ENCODE measurements at regions not wholly inside any gene's neighbourhood (a gene's known extent, or its start where the extent isn't known, plus 50 kb on each side); places are given as distances from the start of the nearest gene placed in this dataset.
A peak's percentile ranks its signal among the peaks of the same experiment; 100 is the strongest.

DNA sequence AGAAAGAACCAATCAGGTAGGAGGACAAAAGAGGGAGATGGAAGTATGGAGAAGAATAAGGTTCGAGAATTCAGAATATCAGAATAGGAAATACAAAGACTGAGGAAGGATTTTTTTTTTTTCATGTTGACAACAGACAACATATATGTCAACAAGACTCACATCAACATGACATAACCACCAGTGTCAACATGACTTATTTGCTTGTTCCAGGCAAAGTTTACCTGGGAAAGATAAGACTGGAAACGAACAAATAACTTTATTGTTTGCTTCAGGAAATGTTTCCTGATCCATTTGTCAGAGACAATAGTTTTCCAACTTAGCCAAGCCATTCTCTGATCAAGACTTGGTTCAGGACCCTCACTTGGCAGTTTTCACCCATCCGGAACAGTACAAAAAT is 321.9 kb upstream of the NETO1 start:
- H3K4me3 ChIP-seq (ENCODE audit: control insufficient read depth, low read depth, low read length), result no peak overlapping the region
- no peak for DNase-seq (ENCODE audit: low read depth)
- no peak for TF ChIP-seq CTCF (IDR thresholded peaks at IDR 0.05; ENCODE audit: control insufficient read depth, insufficient read depth, low read depth, low read length, missing control alignments)

DNA sequence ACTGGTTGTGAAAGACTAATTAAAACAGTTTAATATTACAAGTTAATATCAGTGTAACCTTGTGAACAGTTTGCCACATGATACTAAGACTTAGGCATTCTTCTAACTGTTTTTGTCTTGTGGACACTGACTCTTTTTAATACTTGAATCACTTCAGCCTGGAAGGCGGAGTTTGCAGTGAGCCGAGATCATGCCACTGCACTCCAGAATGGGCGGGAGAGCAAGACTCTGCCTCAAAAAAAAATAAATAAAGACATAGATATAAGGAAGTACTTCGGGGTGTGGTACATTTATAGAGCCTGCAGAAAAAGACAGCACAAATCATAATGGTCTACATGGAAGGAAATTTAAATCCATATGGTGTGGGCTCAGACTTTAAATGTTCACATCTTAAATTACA is 300.4 kb upstream of the NETO1 start:
- H3K4me3 ChIP-seq (ENCODE audit: control insufficient read depth, low read depth, low read length), result no peak overlapping the region
- DNase-seq (ENCODE audit: low read depth), result no peak
- TF ChIP-seq CTCF (IDR thresholded peaks at IDR 0.05; ENCODE audit: control insufficient read depth, insufficient read depth, low read depth, low read length, missing control alignments), result no peak

DNA sequence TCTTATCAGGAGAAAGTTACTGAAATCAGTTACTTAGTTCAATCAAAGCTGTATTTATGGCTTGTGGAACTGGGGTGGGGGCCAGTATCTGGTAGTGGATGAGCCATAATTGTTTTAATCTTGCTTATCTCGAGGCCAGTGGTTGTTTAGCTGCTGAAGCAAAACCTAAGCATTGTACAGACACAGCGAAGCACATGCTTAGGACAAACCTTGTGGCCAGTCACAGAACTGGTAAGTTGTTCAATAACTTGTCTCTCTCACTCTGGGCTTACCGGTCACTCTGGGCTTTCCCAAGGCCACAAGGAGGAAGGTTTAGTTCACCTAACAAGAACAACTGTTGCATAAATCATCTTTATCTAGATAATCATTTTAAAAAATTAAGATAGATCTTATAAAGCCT is 296.6 kb upstream of the NETO1 start:
- no peak for TF ChIP-seq CTCF (IDR thresholded peaks at IDR 0.05; ENCODE audit: control insufficient read depth, insufficient read depth, low read depth, low read length, missing control alignments)
- H3K4me3 ChIP-seq (ENCODE audit: control insufficient read depth, low read depth, low read length), result no peak overlapping the region
- no peak for DNase-seq (ENCODE audit: low read depth)

GRCh38 chr18:73163236-73163635 is 295.4 kb upstream of the NETO1 start:
- no peak for TF ChIP-seq CTCF (IDR thresholded peaks at IDR 0.05; ENCODE audit: control insufficient read depth, insufficient read depth, low read depth, low read length, missing control alignments)
- H3K4me3 ChIP-seq (ENCODE audit: control insufficient read depth, low read depth, low read length), result no peak overlapping the region
- no peak for DNase-seq (ENCODE audit: low read depth)

- no peak overlapping the region for H3K4me3 ChIP-seq (ENCODE audit: control insufficient read depth, low read depth, low read length)
- no peak for DNase-seq (ENCODE audit: low read depth)
- TF ChIP-seq CTCF (IDR thresholded peaks at IDR 0.05; ENCODE audit: control insufficient read depth, insufficient read depth, low read depth, low read length, missing control alignments), result no peak
These were observed 288.3 kb upstream of the NETO1 start for GRCh38 chr18:73156117-73156516.

DNA sequence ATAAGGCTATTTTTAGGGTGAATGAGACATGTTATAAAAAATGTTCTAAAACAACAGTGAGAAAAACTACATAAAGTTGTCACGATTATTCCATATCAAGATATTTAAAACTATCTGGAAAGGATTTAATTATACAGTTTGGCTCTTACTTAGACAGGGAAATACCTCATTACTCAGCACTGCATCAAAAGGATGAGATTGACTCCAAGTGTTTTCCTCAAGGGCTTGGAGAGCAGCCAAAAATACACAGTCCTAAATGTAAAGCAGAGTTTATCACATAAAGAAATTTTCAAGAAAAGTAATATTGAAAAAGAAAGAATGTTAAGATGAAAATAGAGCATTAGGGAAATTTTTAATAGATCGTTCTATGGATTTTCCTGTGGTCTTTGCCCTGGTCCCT is 285.5 kb upstream of the NETO1 start:
- TF ChIP-seq CTCF (IDR thresholded peaks at IDR 0.05; ENCODE audit: control insufficient read depth, insufficient read depth, low read depth, low read length, missing control alignments), result no peak
- DNase-seq (ENCODE audit: low read depth), result peak; percentile 5
- H3K4me3 ChIP-seq (ENCODE audit: control insufficient read depth, low read depth, low read length), result no peak overlapping the region

- no peak for TF ChIP-seq CTCF (IDR thresholded peaks at IDR 0.05; ENCODE audit: control insufficient read depth, insufficient read depth, low read depth, low read length, missing control alignments)
- no peak overlapping the region for H3K4me3 ChIP-seq (ENCODE audit: control insufficient read depth, low read depth, low read length)
- DNase-seq (ENCODE audit: low read depth), result no peak
These were observed 283.3 kb upstream of the NETO1 start for GRCh38 chr18:73151086-73151485.

All from AG09309 (cell line).